Upper lobe of left lung (tissue), 4 donors: ENCODE measurements at regions not wholly inside any gene's neighbourhood (a gene's known extent, or its start where the extent isn't known, plus 50 kb on each side); places are given as distances from the start of the nearest gene placed in this dataset.

ENCODE experiments used
- CTCF ChIP-seq, 6 experiments: fragments of 450-650 bp in 4 of 6; fragments of 200-600 bp in 2 of 6; sonication (generic) in 2 of 6; IDR thresholded peaks; one replicate each; pipeline ENCODE4 v1.5.1; 2016 to 2019; ENCODE audit warnings: antibody characterized with exemption in 6 of 6
- EP300 ChIP-seq, 4 donors: sonication (generic); formaldehyde crosslinking; IDR thresholded peaks; one replicate each; pipeline ENCODE4 v1.5.1; 2017; ENCODE audit warnings: antibody characterized with exemption in 4 of 4, control low read depth in 2 of 4
- POLR2A ChIP-seq, 4 donors: fragments of 450-650 bp; IDR thresholded peaks; one replicate each; pipeline ENCODE4 v1.5.1; 2016 to 2017; ENCODE audit warnings: antibody characterized with exemption in 4 of 4, mild to moderate bottlenecking in 2 of 4
- POLR2AphosphoS5 ChIP-seq, 2 donors: sonication (generic); formaldehyde crosslinking; IDR thresholded peaks; one replicate each; pipeline ENCODE4 v1.5.1; 2017; ENCODE audit warnings: antibody characterized with exemption in 2 of 2

GRCh38 chr2:196492946-196493345 lies 146.6 kb upstream of the CCDC150 start:
- no peak for TF ChIP-seq CTCF (IDR thresholded peaks at IDR 0.05)
- no peak for TF ChIP-seq EP300 (IDR thresholded peaks at IDR 0.05)
- TF ChIP-seq POLR2AphosphoS5 (IDR thresholded peaks at IDR 0.05), result no peak
- no peak for TF ChIP-seq POLR2A (IDR thresholded peaks at IDR 0.05)
